ENCODE measurements at regions not wholly inside any gene's neighbourhood (a gene's known extent, or its start where the extent isn't known, plus 50 kb on each side); places are given as distances from the start of the nearest gene placed in this dataset.
"Not testable (repeated sequence)": the region's sequence is repeated elsewhere in the genome, so short reads cannot be mapped to it uniquely, and the experiment has no call there.

DNA sequence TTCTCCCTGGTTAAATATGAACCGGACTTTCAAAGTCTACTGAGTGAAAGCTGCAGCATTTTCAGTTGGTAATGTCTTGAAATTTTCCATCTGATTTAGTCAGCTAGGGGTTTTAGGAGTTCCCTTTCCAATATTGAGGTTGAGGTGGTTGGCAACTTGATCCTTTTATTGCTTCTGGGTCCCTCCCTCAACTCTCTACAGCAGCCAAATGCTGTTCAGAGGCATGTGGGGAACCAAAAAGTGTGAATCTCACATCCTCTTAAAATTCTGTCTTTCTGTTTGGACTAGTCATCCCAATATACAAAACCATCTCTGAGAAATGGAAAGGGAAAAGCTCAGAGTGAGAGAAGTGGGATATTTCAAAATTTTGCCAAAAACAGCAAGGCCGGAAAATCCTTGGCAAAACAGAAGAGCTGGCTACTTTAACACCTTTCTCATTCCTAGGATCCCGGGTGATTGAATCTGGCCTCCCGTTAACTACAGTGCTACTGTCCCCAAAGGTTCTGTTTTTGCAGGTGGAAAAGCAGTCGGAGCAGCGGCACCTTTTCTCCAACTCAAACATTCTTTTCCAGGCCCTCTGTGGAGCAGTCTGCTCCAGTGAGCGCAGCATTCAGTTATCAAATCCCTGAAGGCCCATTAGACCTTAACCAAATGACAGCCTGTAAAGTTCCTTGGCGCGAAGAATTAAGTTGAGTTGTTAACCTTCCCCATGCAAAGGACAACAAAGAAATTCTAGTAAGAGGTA lies 345.9 kb upstream of the NUDT12 start:
- DNase-seq (ENCODE audit: low read depth in 4 of 4, low spot score in 2 of 4) = no peak

DNA sequence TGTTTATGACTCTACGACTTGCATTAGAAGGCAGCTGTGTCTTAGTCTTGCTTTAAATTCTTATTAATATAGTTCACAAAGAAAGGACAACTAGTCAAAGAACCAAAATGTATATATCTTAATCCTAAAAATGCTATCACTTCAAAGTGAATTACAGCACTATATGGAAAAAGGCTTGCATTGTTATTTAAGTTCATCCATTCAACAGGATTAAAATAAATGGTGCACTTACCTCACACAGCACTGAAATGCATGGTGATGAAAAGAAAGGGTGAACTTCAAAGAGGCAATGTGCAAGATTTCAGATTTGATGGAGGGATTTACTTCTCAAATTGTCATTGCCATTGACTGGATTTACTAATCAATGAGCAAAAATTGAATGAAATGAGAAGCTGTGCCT lies 344.4 kb upstream of the NUDT12 start:
- DNase-seq (ENCODE audit: low read depth in 4 of 4, low spot score in 2 of 4) = no peak

DNA sequence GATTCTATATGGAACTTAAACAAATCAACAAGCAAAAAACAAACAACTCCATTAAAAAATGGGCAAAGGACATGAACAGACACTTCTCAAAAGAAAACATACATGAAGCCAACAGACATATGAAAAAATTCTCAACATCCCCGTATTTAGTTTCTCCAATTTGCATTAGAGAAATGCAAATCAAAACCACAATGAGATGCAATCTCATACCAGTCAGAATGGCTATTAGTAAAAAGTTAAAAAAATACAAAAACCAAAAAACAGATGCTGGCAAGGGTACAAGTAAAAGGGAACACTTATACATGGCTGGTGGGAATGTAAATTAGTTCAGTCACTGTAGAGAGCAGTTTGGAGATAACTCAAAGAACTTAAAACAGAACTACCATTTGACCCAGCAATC lies 342.1 kb upstream of the NUDT12 start:
- no peak for DNase-seq (ENCODE audit: low read depth in 4 of 4, low spot score in 2 of 4)

DNA sequence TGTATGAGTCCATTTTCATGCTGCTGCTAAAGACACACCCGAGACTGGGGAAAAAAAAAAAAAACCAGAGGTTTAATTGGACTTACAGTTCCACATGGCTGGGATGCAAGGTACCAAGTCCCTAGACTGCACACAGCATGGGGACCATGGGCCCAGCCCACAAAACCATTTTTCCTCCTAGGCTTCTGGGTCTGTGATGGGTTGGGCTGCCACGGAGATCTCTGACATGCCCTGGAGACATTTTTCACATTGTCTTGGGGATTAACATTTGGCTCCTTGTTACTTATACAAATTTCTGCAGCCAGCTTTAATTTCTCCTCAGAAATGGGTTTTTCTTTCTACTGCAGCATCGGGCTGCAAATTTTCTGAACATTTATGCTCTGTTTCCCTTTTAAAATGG lies 340.3 kb upstream of the NUDT12 start:
- no peak for DNase-seq (ENCODE audit: low read depth in 4 of 4, low spot score in 2 of 4)

DNA sequence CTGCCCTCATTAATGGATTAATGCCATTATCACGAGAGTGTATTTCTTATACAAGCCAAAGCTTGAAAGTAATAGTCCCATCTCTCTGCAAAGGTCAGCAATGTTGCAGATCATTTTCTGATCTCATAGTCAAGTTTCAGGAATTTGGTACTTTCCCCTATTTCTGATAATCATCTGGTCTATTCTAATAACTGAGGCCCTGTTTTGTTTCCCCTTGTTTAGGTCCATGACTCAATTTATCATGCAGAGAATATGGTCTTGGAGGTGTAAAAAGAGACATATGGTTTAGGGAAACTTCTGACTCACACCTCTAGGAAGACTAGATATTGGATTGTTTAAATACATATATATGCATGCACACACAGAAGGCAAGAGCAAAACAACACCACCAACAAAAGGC lies 339.3 kb upstream of the NUDT12 start:
- DNase-seq (ENCODE audit: low read depth in 4 of 4, low spot score in 2 of 4) = no peak

DNA sequence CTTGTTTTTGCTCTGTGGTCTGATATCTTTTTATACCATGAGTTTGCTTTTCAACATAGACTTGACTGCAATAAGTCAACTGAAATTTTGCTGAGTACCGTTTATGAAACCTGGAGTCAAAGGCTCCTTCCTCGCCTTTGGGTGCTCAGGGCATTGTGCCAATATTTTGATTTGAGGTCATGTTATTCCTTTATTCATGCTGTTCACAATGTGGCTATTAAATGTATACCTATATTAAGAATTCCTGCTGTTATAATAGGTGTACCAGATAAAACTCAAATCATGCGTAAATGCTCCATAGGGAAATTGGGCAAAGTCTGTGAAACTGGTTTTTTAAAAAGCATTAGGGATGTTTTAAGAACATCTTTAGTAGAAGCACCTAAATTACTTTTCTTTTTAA lies 334.0 kb upstream of the NUDT12 start:
- DNase-seq (ENCODE audit: low read depth in 4 of 4, low spot score in 2 of 4) = no peak

DNA sequence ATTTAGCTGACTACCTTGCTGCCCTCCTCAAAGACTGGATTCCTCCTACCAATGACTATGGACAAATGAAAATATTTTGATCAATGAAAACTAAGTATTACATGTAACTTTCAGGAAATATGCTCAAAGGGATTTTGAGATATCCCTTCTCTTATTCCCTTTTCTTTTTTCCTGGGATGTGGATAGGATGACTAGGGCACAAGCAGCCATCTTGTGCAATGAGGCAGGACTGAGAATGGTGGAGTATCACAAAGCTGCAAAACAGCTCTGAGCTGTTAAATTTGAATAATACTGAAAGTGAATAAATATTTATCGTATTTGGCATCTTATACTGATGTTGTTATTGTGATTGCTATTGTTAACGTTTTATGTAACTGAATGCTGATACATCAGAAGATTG lies 333.1 kb upstream of the NUDT12 start:
- no peak for DNase-seq (ENCODE audit: low read depth in 4 of 4, low spot score in 2 of 4)

DNA sequence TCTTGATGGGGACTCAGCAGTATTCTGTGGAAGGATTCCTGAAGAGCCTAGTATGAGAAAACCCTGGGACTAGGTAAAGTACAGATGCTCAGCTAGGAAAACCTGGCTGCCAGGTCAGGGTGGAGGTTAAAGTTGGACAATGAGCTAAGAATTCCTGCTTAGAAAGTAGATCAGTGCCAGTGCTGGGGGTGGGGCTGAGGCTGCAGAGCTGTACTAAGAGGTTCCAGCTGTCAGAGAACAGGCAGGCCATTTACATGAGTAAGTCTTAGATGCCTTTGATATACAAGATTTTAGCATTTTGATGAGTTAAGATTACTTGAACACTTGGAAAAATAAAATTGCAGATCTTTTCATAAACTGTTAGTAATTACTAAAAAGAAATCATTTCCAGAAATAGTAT lies 332.3 kb upstream of the NUDT12 start:
- no peak for DNase-seq (ENCODE audit: low read depth in 4 of 4, low spot score in 2 of 4)

DNA sequence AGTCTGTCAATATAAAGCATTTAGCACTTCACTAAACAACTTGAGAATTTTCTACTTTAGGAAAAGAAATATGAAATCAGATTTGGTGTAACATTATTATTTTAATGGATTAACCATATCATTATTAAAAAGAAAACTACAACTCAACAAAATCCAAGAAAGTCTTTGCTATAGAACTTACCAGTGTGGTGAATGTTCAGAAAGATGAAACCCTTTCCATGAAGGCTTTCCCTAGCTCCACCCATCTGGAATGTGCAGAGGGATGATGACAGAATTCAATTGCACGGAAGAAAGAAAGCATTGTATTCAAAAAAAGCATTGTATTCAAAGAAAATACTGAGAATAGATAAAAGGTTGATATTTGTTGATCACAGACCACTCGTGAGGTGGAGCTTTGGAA lies 328.6 kb upstream of the NUDT12 start:
- DNase-seq (ENCODE audit: low read depth in 4 of 4, low spot score in 2 of 4) = no peak

DNA sequence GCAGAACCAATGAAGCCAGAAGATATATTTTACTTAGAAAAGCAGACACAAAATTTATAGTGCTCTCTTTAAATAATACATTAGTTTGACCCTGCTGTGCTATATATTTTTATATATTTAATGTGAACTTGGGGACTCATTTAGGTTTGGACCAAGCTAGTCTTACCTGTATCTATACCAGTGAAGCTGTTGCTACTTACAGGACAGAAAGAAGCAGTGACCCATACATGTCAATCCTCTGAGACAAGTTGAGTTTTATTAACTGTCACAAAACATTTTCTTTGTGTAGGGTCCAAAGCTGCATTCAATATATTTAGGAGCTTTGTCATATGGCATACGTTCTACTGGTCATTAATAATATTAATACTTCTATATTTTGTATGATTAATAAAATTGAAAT lies 327.7 kb upstream of the NUDT12 start:
- no peak for DNase-seq (ENCODE audit: low read depth in 4 of 4, low spot score in 2 of 4)

DNA sequence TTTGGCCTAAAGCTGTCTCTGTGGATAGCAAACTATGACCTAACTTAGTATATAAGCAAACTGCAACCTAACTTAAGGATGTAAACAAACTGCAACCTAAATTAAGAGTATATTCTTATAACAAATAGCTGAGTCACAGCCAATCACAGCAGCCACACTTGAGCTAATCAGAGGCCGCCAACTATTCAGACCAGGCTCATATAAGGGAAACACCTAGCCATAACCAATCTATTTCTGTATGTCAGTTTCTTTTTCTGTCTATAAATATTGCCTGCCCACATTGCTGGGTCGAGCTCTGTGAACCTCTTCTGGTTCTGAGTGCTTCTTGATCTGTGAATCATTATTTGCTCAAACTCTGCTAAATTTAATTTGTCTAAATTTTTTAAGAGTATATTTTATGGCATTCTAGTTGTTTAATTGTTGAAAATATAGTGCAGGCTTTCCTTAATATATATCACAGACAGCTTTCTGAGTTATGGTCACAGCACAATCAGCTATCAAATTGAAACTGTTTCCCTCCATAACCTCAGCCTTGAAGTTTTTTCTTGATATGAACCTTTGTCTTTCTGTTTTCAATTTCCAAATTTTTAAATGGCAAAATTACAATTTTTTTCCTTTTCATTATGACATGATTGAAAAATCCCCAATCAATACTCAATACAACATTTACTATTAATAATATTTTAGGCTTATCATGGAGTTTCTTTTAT lies 327.1 kb upstream of the NUDT12 start:
- no peak for DNase-seq (ENCODE audit: low read depth in 4 of 4, low spot score in 2 of 4)

DNA sequence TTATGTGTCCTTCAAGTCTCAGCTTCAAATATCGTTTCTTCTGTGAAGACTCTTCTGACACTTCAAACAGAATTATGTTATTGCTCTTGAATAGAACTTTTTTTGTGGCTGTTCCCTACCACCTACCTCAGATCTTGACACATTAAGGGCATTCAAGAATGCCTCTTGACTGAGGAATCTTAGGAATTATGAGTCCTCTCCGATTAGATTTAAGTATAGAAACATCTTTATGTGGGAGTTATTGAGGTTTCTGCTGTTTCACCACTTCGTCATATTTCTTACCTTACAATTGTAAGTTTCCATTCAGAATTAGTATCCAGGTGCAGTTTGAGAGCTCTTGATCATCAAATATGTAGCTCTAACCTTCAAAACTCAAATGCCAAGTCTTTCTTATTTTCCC lies 324.2 kb upstream of the NUDT12 start:
- no peak for DNase-seq (ENCODE audit: low read depth in 4 of 4, low spot score in 2 of 4)

DNA sequence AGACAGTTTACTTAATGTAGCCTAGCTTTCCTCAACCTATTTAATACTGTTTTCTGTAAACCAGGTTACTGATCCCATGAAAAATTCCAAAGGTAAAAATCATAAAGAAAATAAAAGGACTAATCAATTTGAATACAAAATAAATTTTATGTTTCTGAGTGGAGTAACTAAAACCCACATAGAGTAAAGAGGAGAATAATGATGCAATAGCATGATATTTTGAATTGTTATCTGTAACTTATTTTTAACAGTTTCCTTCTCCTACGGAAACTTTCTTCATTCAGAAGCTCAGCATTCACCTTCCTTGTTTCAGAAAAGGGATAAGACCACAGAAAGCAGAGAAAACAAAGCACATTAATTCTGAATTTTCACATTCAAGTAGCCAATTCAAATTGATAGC lies 320.6 kb upstream of the NUDT12 start:
- DNase-seq (ENCODE audit: low read depth in 4 of 4, low spot score in 2 of 4) = no peak

DNA sequence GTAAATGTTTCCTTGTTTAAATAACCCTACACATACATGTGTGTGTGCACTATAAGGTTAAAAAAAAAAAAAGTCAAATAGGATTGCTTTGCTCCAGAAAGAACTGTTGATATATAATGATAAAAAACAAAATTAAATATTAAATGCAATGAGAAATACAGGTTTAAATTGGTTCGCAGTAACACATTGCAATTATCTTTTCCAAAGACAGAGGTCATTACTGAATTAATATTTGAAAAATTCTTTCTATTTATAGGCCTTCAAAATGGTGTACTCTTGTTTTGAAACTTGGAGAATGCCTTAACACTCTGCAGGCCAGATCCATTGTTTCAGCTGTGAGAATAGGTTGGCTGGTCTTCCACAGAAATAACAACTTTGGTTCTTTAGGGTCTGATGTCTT lies 319.0 kb upstream of the NUDT12 start:
- no peak for DNase-seq (ENCODE audit: low read depth in 4 of 4, low spot score in 2 of 4)

DNA sequence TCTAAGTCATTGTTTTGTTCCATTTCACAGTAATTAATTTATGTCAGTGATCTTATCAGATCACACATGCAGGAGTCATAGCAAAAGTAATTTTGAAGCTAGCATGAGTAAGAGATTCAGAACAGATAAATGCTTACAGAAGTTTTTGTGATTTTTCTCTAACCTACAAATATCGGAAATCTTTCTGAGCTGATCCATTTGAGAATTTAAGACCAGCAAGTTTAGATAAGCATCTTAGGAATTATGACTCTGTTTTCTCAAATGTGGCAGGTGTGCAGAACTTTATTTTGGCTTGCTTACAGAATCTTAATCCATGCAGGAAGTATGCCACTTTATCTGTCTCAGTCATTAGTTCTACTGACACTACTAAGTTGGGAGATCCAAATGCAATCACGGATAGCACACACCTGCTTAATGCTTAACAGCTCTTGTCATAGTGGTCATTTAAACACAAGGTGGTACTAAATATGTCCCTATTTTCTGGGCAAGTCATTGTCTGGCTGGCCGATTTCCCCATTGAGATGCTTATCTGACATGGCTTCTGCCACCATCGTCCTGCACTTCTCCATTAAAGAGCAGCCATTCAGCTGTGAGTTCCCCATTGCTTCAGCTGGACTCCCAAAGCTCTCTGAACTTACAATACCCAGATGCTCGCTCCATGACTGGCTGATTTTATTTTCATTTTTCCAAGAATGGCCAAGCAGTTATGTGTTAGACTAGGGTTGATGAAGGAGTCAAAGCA lies 305.4 kb upstream of the NUDT12 start:
- DNase-seq (ENCODE audit: low read depth in 4 of 4, low spot score in 2 of 4) = peak in 1 of 4 donors; percentile 7

DNA sequence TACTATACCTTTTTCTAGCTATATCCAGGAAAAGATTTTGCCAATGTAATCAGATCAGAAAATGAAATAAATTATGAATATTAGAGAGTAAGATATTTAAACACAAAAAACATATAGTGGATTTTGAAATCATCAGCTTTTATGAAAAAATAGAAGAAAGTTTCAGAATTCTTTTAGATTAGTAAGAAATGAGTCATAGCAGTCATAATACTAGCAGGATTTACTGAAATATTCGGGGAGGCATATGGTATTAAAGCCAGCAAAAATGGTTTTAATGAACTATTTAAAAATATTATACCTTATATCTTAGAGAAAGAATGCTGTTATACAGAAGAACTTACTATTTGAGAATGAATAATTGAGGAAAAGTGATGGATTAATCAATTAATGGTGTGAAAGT lies 303.6 kb upstream of the NUDT12 start:
- DNase-seq (ENCODE audit: low read depth in 4 of 4, low spot score in 2 of 4) = no peak

DNA sequence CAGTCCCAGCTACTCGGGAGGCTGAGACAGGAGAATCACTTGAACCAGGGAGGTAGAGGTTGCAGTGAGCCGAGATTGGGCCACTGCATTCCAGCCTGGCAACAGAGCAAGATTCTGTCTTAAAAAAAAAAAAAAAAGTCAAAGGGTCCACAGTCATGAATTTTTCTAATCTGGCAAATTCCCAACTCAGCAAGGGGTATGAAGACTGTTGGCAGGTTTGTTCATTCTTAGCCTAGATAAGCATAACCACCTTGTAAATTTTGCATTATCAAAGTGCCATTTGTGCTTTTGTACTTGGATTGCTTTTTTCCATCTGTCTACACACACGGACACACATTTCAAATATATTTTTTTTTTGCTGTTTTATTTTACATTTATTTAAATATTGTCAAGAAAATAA lies 299.8 kb upstream of the NUDT12 start:
- DNase-seq (ENCODE audit: low read depth in 4 of 4, low spot score in 2 of 4) = no peak

DNA sequence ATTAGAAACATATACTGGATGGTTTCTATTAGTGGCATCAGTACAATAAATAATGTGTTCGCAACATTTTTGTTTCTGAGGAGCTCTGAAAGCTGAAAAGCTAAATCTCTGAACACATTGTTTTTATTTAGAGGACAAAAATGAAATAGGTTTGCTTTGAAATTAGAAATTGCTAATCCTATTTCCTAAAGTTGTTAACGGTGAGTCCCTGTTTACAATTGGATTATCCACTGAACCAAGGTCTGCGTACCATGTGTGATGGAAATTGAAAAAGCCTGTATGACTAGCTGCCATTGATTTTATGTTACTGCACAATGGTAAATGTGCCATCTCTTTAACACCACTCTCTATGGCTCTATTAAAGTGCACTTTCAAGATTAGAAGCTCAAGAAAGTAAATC lies 297.7 kb upstream of the NUDT12 start:
- no peak for DNase-seq (ENCODE audit: low read depth in 4 of 4, low spot score in 2 of 4)

DNA sequence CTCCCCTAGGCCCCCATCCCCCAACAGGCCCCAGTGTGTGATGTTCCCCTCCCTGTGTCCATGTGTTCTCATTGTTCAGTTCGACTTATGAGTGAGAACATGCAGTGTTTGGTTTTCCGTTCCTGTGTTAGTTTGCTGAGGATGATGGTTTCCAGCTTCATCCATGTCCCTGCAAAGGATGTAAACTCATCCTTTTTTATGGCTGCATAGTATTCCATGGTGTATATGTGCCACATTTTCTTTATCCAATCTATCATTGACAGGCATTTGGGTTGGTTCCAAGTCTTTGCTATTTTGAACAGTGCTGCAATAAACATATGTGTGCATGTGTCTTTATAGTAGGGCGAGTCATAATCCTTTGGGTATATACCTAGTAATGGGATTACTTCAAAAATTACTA lies 295.8 kb upstream of the NUDT12 start:
- DNase-seq (ENCODE audit: low read depth in 4 of 4, low spot score in 2 of 4) = not testable (repeated sequence)

DNA sequence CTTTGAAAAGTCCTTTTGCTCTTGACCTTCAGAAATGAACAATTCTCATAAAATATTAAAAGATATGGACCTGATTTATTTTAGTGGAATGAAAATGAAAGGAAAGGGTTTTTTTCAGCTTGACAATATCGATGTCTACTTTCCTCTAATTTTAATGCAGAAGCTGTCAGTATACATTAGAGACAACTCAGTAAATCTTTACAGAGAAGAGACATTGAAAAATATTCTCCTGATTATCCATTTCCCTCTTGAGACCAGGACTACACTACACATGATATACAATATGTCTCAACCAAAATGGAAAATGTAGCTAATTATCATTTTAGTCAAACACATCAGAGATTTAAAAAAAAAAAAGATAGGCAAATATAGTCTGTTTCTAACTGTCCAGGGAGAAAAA lies 288.5 kb upstream of the NUDT12 start:
- DNase-seq (ENCODE audit: low read depth in 4 of 4, low spot score in 2 of 4) = no peak

DNA sequence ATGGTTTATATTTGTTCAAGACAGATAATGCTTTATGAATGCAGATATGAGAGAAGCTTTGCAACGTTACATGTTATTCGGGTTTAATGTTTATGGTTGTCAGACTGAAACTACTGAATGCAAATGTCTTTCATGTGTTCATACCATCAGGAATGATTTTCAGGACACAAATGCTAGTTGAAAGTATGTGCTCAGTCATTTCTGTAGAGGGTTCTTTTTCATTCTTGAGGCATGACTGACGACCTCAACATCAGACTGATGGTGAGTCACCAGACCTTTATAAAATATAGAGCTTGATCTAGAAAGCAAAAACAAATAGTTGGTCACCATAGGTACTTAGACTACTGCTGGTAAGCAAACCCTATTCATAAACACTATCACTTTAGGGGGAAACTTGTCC lies 287.3 kb upstream of the NUDT12 start:
- no peak for DNase-seq (ENCODE audit: low read depth in 4 of 4, low spot score in 2 of 4)

DNA sequence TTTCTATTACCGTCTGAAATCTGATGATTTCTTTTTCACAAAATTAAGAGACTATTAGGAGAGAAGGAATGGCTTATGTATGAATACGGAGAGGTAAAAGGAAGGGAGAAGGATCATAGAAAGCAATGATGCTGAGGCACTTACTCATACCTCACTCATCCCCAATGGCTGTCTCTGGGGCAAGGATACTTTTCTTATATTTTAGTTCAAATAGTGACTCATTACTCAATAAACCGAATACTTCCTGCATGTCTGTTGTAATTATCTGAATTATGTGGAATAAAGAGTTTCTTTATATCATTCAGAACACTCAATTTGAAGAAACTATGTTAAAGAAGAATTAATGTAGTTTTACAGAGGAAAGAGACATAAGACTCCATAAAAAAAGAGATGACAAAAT lies 284.5 kb upstream of the NUDT12 start:
- DNase-seq (ENCODE audit: low read depth in 4 of 4, low spot score in 2 of 4) = no peak

Measured in left renal cortex interstitium (tissue), 4 donors.